Prostate gland (tissue), 2 donors: ENCODE measurements at regions not wholly inside any gene's neighbourhood (a gene's known extent, or its start where the extent isn't known, plus 50 kb on each side); places are given as distances from the start of the nearest gene placed in this dataset.
"Not testable (repeated sequence)": the region's sequence is repeated elsewhere in the genome, so short reads cannot be mapped to it uniquely, and the experiment has no call there.

Experiments
- DNase-seq: peaks from one replicate; pipeline ENCODE4 v3.0.0-alpha.2; 2019; ENCODE audit warnings: low spot score
- H3K27ac ChIP-seq, 2 donors: fragments of 200-600 bp; sonication (generic); 2 replicates each; pipeline ENCODE4 v1.5.1; 2017 to 2019
- H3K27me3 ChIP-seq: fragments of 200-600 bp; sonication (generic); replicated peaks from 2 replicates; pipeline ENCODE4 v1.5.1; 2019; ENCODE audit not compliant: insufficient read depth
- H3K36me3 ChIP-seq, 2 donors: fragments of 200-600 bp; sonication (generic); 1 replicate in 1 of 2; 2 replicates in 1 of 2; pipeline versions ENCODE4 v1.5.1 to v1.8.1; 2017 to 2019
- H3K4me1 ChIP-seq: fragments of 200-600 bp; sonication (generic); replicated peaks from 2 replicates; pipeline ENCODE4 v1.5.1; 2019
- H3K4me3 ChIP-seq, 2 donors: fragments of 200-600 bp; sonication (generic); 2 replicates each; pipeline ENCODE4 v1.5.1; 2017 to 2019
- H3K9me3 ChIP-seq: fragments of 200-600 bp; sonication (generic); 2 replicates; pipeline ENCODE4 v1.5.1; 2017
- CTCF ChIP-seq, 4 experiments: fragments of 200-600 bp in 2 of 4; fragments of 450-650 bp in 2 of 4; sonication (generic) in 2 of 4; IDR thresholded peaks; 1 replicate in 3 of 4; 2 replicates in 1 of 4; pipeline ENCODE4 v1.5.1; 2016 to 2019; ENCODE audit warnings: antibody characterized with exemption in 4 of 4, mild to moderate bottlenecking in 2 of 4, moderate library complexity in 2 of 4
- POLR2A ChIP-seq: fragments of 450-650 bp; IDR thresholded peaks from one replicate; pipeline ENCODE4 v1.6.1; 2016; ENCODE audit warnings: antibody characterized with exemption, mild to moderate bottlenecking
- POLR2AphosphoS5 ChIP-seq: sonication (generic); formaldehyde crosslinking; IDR thresholded peaks from one replicate; pipeline ENCODE4 v1.6.1; 2017; ENCODE audit warnings: antibody characterized with exemption
- WGBS: methylation state at CpG from one replicate; pipeline ENCODE4 v1.1.5; 2018; 5-methylcytosine and 5-hydroxymethylcytosine counted together
- intact Hi-C: fragments of 100-400 bp; cut with DNase I; formaldehyde crosslinking; loops from one replicate; pipeline ENCODE4 v1.14.2; 2022

GRCh38 chr6:103313432-103313831 is 1546.3 kb downstream of the HACE1 start:
- H3K4me3 ChIP-seq, result no peak overlapping the region
- no peaks in the 10 kb centered on the region for H3K36me3 ChIP-seq
- no peaks in the 10 kb centered on the region for H3K4me1 ChIP-seq
- DNase-seq, result no peak
- no peaks in the 10 kb centered on the region for H3K9me3 ChIP-seq
- H3K27me3 ChIP-seq, result no peaks in the 10 kb centered on the region
- H3K27ac ChIP-seq, result no peak overlapping the region
- TF ChIP-seq CTCF (IDR thresholded peaks at IDR 0.05) (no peak), POLR2AphosphoS5 (no peak), POLR2A (no peak)
- intact Hi-C loops, result no loop called here

DNA sequence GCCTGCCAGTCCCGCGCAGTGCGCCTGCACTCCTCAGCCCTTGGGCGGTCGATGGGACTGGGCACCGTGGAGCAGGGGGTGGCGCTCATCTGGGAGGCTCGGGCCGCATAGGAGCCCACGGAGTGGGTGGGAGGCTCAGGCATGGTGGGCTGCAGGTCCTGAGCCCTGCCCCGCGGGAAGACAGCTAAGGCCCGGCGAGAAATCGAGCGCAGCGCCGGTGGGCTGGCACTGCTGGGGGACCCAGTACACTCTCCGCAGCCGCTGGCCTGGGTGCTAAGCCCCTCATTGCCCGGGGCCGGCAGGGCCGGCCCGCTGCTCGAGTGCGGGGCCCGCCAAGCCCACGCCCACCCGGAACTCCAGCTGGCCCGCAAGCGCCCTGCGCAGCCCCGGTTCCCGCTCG is 1565.3 kb downstream of the HACE1 start:
- H3K27ac ChIP-seq, H3K36me3 ChIP-seq, intact Hi-C loops: not testable (repeated sequence)

DNA sequence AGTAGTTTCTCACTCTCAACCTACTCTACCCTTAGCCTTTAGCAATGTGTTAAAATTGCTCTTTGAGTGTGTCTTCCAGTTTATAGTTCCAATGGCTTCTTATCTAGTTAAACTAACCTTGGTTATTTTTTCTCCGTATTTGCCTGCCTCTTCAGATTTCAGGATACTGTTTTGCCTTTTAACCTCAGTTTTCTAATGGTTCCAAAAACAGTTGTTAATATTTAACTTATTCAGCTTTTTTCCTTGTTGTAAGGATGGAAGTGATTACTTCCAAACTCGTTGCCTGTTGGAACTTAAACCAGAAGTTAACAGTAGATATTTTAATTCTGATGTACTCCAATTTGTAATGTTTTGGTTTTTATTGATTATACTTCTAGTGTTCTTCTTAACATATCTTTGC is 1574.9 kb downstream of the HACE1 start:
- Histone ChIP-seq H3K9me3 (no peaks in the 10 kb centered on the region), H3K27me3 (no peaks in the 10 kb centered on the region), H3K4me1 (no peaks in the 10 kb centered on the region), H3K4me3 (no peak overlapping the region), H3K36me3 (no peaks in the 10 kb centered on the region), H3K27ac (no peak overlapping the region)
- WGBS, result 37% methylated on average over 2 of the region's 2 CpGs
- no peak for TF ChIP-seq CTCF (IDR thresholded peaks at IDR 0.05)
- intact Hi-C loops, result no loop called here
- DNase-seq, result no peak

More for the DNA sequence above, 1565.3 kb downstream of the HACE1 start:
- H3K27me3 ChIP-seq, H3K4me1 ChIP-seq, H3K9me3 ChIP-seq, DNase-seq, H3K4me3 ChIP-seq: not testable (repeated sequence)
- WGBS, result 100% methylated on average over 4 of the region's 35 CpGs

DNA sequence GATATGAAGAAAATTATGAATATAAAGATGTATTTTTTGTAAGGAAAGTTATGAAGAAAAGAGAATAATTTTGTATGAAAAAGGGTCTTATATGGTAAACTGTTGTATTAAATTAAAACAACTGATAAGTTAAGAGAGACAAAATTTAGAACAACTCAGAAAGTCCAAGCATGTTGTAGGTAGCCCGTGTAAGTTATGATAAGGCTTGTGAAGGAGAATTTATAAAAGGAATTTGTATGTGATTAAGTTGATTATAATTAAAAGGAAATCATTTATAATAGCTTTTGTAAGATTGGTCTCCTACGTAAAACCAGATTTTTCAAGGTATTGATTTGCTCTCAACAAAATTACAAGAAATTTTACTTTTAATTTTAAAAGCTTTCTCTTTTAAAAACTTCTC is 1579.3 kb downstream of the HACE1 start:
- Histone ChIP-seq H3K4me1 (no peaks in the 10 kb centered on the region), H3K36me3 (no peaks in the 10 kb centered on the region), H3K27me3 (no peaks in the 10 kb centered on the region), H3K27ac (no peak overlapping the region), H3K9me3 (no peaks in the 10 kb centered on the region), H3K4me3 (no peak overlapping the region)
- intact Hi-C loops, result no loop called here
- WGBS, result 89% methylated on average over 2 of the region's 2 CpGs
- no peak for TF ChIP-seq POLR2AphosphoS5
- TF ChIP-seq POLR2A, result no peak
- no peak for TF ChIP-seq CTCF (IDR thresholded peaks at IDR 0.05)
- no peak for DNase-seq

GRCh38 chr6:103277936-103278335 is 1581.8 kb downstream of the HACE1 start:
- H3K4me1 ChIP-seq, result no peaks in the 10 kb centered on the region
- H3K9me3 ChIP-seq, result no peaks in the 10 kb centered on the region
- WGBS, result 86% methylated on average over 1 of the region's 1 CpG
- intact Hi-C loops, result no loop called here
- no peaks in the 10 kb centered on the region for H3K36me3 ChIP-seq
- no peak for TF ChIP-seq CTCF (IDR thresholded peaks at IDR 0.05)
- TF ChIP-seq POLR2AphosphoS5, result no peak
- no peak for TF ChIP-seq POLR2A
- no peak overlapping the region for H3K4me3 ChIP-seq
- no peak for DNase-seq
- no peak overlapping the region for H3K27ac ChIP-seq
- no peaks in the 10 kb centered on the region for H3K27me3 ChIP-seq

DNA sequence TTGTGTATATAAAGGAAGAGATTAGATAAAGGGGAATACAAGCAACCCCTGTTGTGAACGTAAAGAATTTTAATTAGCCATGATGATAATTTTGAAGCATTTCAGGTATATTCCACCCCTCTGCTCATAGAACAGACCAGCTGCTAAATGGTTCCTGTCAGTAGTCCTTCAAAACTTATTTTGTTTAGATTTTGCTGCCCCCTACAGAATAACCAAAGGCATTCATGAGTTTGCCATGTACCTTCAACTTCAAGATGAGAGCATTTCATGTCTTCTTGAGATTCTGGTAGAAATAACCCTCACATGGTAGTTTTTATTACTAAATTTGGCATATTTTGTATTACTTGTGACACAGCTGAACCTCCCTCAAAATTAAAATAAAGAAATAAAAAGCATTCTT is 1586.7 kb downstream of the HACE1 start:
- intact Hi-C loops, result no loop called here
- Histone ChIP-seq H3K4me3 (no peak overlapping the region), H3K4me1 (no peaks in the 10 kb centered on the region), H3K27me3 (no peaks in the 10 kb centered on the region), H3K36me3 (no peaks in the 10 kb centered on the region), H3K27ac (no peak overlapping the region), H3K9me3 (no peaks in the 10 kb centered on the region)
- WGBS, result 27% methylated on average over 1 of the region's 1 CpG
- no peak for DNase-seq
- TF ChIP-seq CTCF (IDR thresholded peaks at IDR 0.05), result no peak
- TF ChIP-seq POLR2A, result no peak
- TF ChIP-seq POLR2AphosphoS5, result no peak
